Upper lobe of left lung (tissue), 6 donors: ENCODE measurements at regions not wholly inside any gene's neighbourhood (a gene's known extent, or its start where the extent isn't known, plus 50 kb on each side); places are given as distances from the start of the nearest gene placed in this dataset.

Source experiments
- ATAC-seq, 2 donors: fragments of 200-7000 bp; cut with Tn5 transposase; one replicate each; pipeline ENCODE4 v1.9.1; 2022; ENCODE audit warnings: mild to moderate bottlenecking in 2 of 2, moderate library complexity in 2 of 2; ENCODE audit not compliant: low FRiP score in 2 of 2
- DNase-seq, 2 donors: peaks; one replicate each; pipeline ENCODE4 v3.0.0-alpha.2; 2019 to 2020
- H3K27ac ChIP-seq, 4 donors: fragments of 200-600 bp; sonication (generic); one replicate each; pipeline ENCODE4 v1.5.1; 2016 to 2019
- H3K27me3 ChIP-seq, 4 donors: fragments of 200-600 bp; sonication (generic); one replicate each; pipeline ENCODE4 v1.5.1; 2017 to 2019
- H3K36me3 ChIP-seq, 4 donors: fragments of 200-600 bp; sonication (generic); one replicate each; pipeline ENCODE4 v1.5.1; 2016 to 2019
- H3K4me1 ChIP-seq, 4 donors: fragments of 200-600 bp; sonication (generic); one replicate each; pipeline ENCODE4 v1.5.1; 2018 to 2019
- H3K4me3 ChIP-seq, 4 donors: fragments of 200-600 bp; sonication (generic); one replicate each; pipeline ENCODE4 v1.5.1; 2017 to 2019; ENCODE audit warnings: mild to moderate bottlenecking in 2 of 4, moderate library complexity in 1 of 4
- H3K9me3 ChIP-seq, 4 donors: fragments of 200-600 bp; sonication (generic); one replicate each; pipeline ENCODE4 v1.5.1; 2018 to 2019
- EP300 ChIP-seq, 4 donors: sonication (generic); formaldehyde crosslinking; IDR thresholded peaks; one replicate each; pipeline ENCODE4 v1.5.1; 2017; ENCODE audit warnings: antibody characterized with exemption in 4 of 4, control low read depth in 2 of 4
- POLR2A ChIP-seq, 4 donors: fragments of 450-650 bp; IDR thresholded peaks; one replicate each; pipeline ENCODE4 v1.5.1; 2016 to 2017; ENCODE audit warnings: antibody characterized with exemption in 4 of 4, mild to moderate bottlenecking in 2 of 4
- POLR2AphosphoS5 ChIP-seq, 2 donors: sonication (generic); formaldehyde crosslinking; IDR thresholded peaks; one replicate each; pipeline ENCODE4 v1.5.1; 2017; ENCODE audit warnings: antibody characterized with exemption in 2 of 2
- WGBS, 2 donors: methylation state at CpG; one replicate each; pipeline ENCODE4 v1.1.5; 2017 to 2018; 5-methylcytosine and 5-hydroxymethylcytosine counted together
- TF ChIP-seq, protein P1 (sequence below), 6 experiments: fragments of 450-650 bp in 4 of 6; fragments of 200-600 bp in 2 of 6; sonication (generic) in 2 of 6; IDR thresholded peaks; one replicate each; pipeline ENCODE4 v1.5.1; 2016 to 2019; ENCODE audit warnings: antibody characterized with exemption in 6 of 6
- donor health status: DM: no; HTN: no; CAD: no; lungs with moderate emphysema.
- donor health status: DM: no; HTN: yes; CAD: no; lungs with severe emphysema.

DNA sequence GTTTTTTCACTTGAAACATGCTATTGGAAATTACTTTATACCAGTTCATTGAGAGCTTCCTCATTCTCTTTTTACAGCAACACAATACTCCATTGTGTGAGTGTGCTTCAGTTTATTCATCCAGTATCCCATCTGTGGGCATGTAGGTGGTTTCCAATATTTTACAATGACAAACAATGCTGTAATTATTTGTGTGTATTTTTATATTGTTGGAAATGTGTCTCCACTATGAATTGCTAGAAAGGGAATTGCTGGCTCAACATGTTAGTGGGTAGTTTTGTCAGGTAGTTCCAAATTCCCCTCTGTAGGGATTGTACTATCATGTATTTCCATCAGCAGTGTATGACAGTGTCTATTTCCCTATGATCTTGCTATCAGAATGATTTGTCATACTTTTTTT lies 65.8 kb upstream of the MAGI1 start:
- TF ChIP-seq, protein P1, sequence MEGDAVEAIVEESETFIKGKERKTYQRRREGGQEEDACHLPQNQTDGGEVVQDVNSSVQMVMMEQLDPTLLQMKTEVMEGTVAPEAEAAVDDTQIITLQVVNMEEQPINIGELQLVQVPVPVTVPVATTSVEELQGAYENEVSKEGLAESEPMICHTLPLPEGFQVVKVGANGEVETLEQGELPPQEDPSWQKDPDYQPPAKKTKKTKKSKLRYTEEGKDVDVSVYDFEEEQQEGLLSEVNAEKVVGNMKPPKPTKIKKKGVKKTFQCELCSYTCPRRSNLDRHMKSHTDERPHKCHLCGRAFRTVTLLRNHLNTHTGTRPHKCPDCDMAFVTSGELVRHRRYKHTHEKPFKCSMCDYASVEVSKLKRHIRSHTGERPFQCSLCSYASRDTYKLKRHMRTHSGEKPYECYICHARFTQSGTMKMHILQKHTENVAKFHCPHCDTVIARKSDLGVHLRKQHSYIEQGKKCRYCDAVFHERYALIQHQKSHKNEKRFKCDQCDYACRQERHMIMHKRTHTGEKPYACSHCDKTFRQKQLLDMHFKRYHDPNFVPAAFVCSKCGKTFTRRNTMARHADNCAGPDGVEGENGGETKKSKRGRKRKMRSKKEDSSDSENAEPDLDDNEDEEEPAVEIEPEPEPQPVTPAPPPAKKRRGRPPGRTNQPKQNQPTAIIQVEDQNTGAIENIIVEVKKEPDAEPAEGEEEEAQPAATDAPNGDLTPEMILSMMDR (IDR thresholded peaks at IDR 0.05) = no peak
- TF ChIP-seq POLR2A (IDR thresholded peaks at IDR 0.05) = no peak
- TF ChIP-seq POLR2AphosphoS5 (IDR thresholded peaks at IDR 0.05) = no peak
- no peak for TF ChIP-seq EP300 (IDR thresholded peaks at IDR 0.05)
- Histone ChIP-seq H3K4me1 (no peaks in the 10 kb centered on the region), H3K4me3 (no peak overlapping the region), H3K27me3 (no peaks in the 10 kb centered on the region), H3K36me3 (no peaks in the 10 kb centered on the region), H3K27ac (no peak overlapping the region), H3K9me3 (no peaks in the 10 kb centered on the region)
- ATAC-seq = no peak
- DNase-seq = no peak

DNA sequence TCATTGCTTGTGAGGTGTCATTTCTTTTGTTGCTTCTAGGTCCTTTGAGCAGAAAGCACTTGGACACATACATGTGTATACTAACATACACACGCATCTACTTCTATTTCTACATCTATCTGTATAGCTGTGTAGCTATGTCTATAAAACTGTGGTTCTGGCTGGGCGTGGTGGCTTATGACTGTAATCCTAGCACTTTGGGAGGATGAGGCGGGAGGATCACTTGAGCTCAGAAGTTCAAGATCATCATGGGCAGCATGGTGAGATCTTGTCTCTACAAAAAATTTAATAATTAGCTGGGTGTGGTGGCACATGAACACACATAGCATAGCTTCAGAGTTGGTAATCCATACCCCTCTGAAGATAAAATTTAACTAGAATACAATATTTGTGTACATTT lies 65.0 kb upstream of the MAGI1 start:
- TF ChIP-seq POLR2AphosphoS5 (IDR thresholded peaks at IDR 0.05) (no peak), EP300 (IDR thresholded peaks at IDR 0.05) (no peak), POLR2A (IDR thresholded peaks at IDR 0.05) (no peak)
- TF ChIP-seq, protein P1 (IDR thresholded peaks at IDR 0.05) = no peak
- H3K9me3 ChIP-seq = no peaks in the 10 kb centered on the region
- WGBS, 2 donors = 93 to 95% methylated on average over 3 of the region's 3 CpGs
- no peak overlapping the region for H3K4me3 ChIP-seq
- no peaks in the 10 kb centered on the region for H3K36me3 ChIP-seq
- ATAC-seq (no peak), DNase-seq (no peak)
- H3K27me3 ChIP-seq = no peaks in the 10 kb centered on the region
- no peaks in the 10 kb centered on the region for H3K4me1 ChIP-seq
- no peak overlapping the region for H3K27ac ChIP-seq

DNA sequence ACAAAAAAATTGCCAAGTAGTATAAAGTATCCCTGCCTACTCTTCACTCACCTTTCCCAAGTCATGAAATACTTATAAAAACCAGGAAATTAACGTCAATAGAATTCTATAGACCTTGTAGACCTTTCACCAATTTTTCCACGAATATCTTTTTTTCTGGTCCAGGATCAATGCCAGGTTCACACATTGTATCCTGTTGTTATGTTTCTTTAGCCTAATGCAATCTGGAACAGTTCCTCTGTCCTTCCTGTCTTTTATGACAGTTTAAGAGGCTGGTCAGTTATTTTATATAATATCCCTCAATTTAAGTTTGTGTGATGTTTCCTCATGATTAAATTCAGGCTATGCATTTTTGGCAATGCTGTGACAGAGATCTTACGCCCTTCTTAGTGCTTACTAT lies 63.2 kb upstream of the MAGI1 start:
- Histone ChIP-seq H3K4me3 (no peak overlapping the region), H3K36me3 (no peaks in the 10 kb centered on the region), H3K9me3 (no peaks in the 10 kb centered on the region), H3K27ac (no peak overlapping the region), H3K27me3 (no peaks in the 10 kb centered on the region), H3K4me1 (no peaks in the 10 kb centered on the region)
- no peak for TF ChIP-seq POLR2A (IDR thresholded peaks at IDR 0.05)
- TF ChIP-seq EP300 (IDR thresholded peaks at IDR 0.05) = no peak
- no peak for TF ChIP-seq POLR2AphosphoS5 (IDR thresholded peaks at IDR 0.05)
- TF ChIP-seq, protein P1 (IDR thresholded peaks at IDR 0.05) = no peak
- ATAC-seq (no peak), DNase-seq (no peak)
- WGBS, 2 donors = 68 to 72% methylated on average over 3 of the region's 3 CpGs

DNA sequence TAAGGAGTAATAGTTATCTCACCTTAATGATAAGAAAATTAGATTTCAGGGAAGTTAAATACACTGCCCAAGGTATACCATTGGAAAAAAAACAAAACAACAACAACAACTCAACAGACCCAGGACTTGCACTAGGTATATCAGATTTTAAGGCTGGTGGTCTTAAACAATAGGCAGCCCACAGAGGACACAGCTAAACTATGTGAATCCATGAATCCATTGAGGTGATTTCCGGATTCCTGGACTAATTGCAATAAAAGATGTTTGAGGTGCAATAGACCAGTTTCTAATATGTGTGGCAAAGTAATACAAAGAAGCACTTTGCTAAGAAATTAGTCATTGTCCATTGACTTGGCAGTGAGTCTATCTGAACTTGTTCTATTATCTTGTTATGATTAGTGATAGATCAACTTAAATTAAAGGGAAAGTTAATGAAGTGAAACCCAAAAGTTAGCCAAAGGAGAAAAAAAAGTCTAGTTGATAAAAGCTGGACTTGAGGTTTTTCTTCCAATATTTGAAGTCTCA lies 60.9 kb upstream of the MAGI1 start:
- no peak for TF ChIP-seq EP300 (IDR thresholded peaks at IDR 0.05)
- TF ChIP-seq, protein P1 (IDR thresholded peaks at IDR 0.05) = no peak
- TF ChIP-seq POLR2A (IDR thresholded peaks at IDR 0.05) = no peak
- no peak for TF ChIP-seq POLR2AphosphoS5 (IDR thresholded peaks at IDR 0.05)
- whole genome bisulfite sequencing, 2 donors = 91 to 94% methylated on average over 1 of the region's 1 CpG
- no peaks in the 10 kb centered on the region for H3K36me3 ChIP-seq
- no peak for ATAC-seq
- no peaks in the 10 kb centered on the region for H3K9me3 ChIP-seq
- no peak overlapping the region for H3K4me3 ChIP-seq
- H3K4me1 ChIP-seq = no peaks in the 10 kb centered on the region
- no peak overlapping the region for H3K27ac ChIP-seq
- no peaks in the 10 kb centered on the region for H3K27me3 ChIP-seq
- no peak for DNase-seq

DNA sequence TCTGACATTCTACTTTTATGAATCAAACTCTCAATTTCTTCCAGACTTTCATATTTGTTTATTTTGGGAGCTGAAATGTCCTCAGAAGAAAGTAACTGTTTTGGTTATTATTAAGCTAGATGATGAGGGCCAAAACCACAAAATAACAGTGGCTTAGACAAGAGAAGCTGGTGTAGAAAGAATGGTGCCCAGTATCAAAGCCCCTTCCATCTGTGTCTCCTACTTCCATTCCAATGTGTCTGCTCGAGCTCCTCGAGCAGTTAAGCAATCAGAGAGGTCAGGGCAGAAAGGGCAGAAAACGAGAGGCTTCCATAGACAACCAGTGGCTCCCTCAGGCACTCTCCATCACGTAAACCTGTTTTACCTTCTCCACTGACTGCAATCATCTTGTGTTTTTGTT lies 59.7 kb upstream of the MAGI1 start:
- TF ChIP-seq EP300 (IDR thresholded peaks at IDR 0.05) (no peak), POLR2AphosphoS5 (IDR thresholded peaks at IDR 0.05) (no peak), POLR2A (IDR thresholded peaks at IDR 0.05) (no peak)
- TF ChIP-seq, protein P1 (IDR thresholded peaks at IDR 0.05) = no peak
- no peaks in the 10 kb centered on the region for H3K9me3 ChIP-seq
- ATAC-seq (no peak), DNase-seq (no peak)
- 76% methylated on average over 4 of the region's 4 CpGs for WGBS, 2 donors
- H3K4me1 ChIP-seq = no peaks in the 10 kb centered on the region
- no peak overlapping the region for H3K4me3 ChIP-seq
- no peaks in the 10 kb centered on the region for H3K36me3 ChIP-seq
- no peak overlapping the region for H3K27ac ChIP-seq
- H3K27me3 ChIP-seq = no peaks in the 10 kb centered on the region
